ENCODE measurements at regions not wholly inside any gene's neighbourhood (a gene's known extent, or its start where the extent isn't known, plus 50 kb on each side); places are given as distances from the start of the nearest gene placed in this dataset.

DNA sequence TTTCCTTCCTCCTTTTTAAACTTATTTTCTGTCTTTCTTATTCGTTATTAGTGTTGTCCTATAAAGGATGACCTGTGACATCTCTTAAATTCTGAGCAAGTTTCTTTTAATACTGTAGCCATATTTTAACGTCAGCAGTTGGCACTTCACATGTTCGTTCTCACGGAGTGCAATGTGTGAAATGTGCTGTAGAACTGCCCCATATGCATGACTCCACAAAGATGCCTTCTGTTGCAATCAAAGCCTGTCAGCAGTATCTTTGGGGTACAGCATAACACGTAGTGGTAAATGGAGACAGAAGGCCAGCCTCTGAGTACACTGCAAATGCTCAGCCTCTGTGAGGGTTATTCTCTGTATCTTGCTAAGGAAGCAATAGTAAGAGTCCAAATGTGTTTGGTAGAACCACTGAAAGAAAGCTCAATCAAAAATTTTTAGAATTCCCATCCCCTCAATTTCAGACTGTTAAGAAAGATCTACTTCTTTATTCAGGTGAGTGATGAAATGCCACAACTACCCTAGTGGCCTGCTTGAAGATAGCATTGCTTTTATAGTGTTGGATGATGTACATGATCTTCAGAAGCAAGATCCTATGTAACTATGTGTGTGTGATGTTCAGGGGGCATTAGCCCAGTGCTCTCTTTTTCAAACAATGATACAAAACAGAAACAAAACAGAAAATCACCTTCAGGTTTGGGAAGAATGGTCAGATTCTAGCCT, 277.7 kb downstream of the TMEM167A start:
- no peak for DNase-seq

DNA sequence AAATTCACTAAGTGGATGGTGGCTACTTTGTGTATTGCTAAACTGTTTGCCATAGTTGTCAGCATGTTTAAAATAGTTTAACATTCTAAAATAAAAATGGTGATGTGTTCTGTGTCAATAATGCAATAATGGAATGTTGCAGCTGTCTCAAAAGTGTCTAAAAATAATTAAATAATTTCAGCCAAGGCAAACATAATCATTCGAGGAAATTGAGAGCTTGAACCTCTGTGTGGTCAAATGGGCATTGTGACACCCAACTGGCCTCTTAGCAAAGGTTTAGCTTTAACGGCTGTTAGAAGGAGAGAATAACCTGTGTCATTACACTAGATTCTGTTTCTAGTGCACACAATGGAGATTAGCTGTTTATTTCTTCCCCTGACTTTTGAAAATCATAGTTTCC, 278.5 kb downstream of the TMEM167A start:
- no peak for DNase-seq

DNA sequence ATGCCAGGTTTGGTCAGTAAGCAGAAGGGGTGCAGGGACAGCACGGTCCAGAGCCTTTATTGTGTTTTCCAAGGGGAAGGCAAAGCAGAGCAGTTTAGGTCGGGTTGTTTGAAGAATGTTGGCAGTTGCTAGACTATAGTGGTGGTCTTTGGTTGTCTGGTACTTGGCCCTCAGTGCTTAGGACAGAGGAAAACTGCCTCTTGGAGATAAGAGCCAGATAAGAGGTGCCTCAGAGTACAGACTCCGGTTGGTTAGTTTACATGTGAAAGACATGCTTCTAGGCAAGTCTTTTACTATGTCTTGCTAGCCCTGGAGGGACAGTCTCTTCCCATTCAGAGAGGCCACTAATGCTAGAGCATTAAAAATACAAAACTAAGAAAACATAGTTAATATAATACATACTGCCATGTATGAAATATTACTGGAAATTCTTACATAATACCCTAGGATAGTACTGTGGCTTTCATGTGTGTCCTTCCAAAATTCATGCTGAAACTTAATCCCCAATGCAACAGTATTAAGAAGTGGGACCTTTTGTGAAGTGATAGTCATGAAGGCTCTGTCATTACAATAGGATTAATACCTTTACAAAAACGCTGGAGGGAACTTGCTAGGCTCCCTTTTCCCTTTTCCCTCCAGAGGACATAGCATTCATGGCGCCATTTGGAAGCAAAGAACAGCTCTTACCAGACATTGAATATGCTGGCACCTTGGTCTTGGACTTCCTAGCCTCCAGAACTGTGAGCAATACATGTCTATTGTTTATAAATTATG, 280.4 kb downstream of the TMEM167A start:
- DNase-seq = no peak

DNA sequence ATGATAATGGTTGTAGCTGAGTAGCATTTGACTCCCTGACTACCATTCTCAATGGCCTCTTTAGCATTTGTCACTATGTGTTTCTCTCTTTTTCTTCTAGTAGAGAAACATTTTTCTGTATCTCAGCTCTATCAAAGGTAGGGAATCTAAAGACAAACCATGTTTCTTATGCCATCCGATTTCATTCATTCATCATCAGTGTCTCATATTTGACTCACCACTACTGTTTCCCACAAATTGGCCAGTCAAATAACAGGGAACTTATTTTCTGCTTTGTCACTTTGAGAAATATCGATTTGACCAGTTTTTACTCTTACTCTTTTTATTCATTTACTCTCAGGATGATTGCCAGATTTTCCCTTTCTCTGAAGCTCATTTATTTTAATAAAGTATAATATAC, 282.3 kb downstream of the TMEM167A start:
- no peak for DNase-seq

DNA sequence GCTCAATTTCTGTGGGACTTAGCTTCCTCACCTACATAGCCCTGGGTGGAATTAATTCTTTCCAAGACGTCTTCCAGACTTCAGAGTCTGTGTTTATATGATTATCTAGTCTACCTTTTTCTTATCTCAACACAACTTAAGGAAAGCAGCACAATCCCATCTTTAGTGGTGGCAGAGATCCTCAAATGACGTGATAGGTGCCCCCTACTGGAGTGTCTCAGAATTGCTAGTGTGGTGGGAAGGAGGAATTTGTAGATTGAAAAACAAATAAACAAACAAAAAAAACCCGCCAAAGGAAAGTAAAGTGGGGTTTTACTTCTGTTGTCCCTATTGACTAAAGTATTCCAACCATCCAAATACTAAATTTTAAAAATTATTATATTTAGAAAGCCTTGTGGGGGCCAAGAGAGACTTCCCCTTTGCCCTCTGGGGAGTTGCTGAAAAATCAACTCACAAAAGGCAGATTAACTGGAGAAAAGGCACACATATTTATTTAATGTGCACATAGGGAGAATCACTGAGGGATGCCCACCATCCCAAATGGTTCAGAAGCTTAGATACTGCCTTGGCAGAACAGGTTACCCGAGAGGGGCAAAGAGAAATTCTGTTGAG, 283.3 kb downstream of the TMEM167A start:
- no peak for DNase-seq

DNA sequence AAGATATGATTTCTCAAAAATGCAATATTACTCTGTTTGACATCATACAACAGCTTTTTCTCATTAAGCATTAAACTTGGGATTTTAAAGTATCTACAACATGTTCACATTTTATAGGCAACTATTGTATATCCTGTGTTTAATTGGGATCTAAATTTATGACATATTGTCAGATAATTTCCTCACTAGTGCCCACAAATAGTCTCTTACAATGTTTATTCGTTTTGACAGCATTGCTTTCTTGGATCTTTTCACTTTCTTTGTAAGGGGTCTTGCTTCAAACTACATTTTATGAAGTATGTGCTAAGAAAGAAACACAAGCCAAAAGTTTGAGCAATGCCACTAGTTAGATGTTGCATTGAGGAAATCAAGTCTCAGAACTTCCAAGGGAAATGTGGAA, 285.1 kb downstream of the TMEM167A start:
- no peak for DNase-seq

DNA sequence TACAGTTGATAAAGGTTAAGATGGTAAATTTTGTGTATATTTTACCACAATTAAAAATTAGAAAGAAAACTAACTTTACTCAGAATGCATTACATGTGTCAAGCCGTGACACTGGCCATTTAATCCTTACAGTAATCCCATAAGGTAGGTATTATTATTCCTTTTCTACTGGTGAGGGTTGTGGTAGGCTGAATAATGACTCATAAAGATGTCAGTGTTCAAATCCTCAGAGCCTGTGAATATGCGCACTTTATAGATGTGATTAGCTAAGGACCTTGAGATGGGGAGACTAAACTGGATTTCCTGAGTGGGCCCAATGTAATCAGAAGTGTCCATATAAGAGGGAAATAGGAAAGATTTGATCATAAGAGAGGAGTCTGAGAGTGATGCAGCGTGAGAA, 288.1 kb downstream of the TMEM167A start:
- no peak for DNase-seq

DNA sequence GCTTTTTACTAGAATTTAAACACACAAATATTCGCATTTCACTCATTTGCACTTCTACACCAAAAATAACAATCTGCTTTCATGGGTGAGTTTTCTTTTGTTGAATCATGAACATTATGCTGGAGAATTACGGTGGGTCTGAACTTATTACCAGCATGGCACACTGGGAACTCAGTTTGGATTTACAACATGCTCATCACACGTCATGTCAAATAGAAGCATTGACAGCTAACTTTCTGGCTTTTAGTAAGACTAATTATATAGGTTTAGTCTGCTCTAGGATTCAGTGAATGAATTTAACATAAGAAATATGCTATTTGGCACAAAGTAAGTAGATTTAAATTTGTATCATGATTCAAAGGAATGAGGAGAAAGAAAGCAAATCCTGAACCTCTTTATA, 290.4 kb downstream of the TMEM167A start:
- DNase-seq = no peak

DNA sequence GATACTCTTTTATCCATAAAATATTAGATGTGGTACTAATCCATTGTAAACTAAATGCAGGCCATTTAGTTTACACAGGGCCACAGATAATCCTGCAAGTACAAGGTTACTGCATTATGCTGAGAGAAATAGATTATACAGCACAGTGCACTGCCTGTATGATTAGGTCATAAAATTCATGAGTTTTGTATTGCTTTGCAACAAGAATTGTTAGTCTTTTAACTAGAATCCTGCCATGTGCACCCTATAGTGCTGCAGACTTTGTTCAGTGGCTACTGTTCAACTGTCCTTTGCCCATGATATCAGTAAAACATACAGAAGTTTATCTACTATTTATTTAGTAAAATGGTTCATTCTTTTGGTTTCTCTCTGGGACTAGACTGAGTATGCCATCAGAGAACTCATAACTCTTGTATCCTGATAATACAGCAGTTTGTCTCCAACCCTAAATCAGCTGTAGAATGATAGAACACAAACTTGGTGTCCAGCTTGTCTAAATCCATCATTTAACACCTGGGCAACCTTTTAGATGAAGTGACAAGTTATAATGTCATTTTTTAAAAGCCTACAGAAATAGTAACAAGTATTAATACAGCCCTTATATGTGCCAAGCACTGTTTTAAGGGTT, 291.2 kb downstream of the TMEM167A start:
- DNase-seq = no peak

DNA sequence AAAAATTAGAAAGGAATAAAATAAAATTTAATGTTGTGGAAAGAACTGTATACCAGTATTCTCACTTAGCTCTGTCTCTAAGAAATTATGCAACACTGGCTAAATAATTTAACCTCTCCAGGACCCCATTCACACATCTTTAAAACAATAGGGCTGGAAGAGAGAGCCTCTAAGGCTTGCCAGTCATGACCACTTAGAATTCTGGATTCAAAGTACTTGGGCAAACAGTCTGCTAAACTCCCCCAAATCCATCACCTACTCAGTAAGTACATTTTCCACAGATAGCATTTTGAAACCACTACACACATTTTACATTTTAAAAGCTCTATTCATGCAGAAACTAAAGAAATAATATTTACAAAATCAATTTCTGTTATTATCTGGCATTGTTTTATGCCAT, 291.7 kb downstream of the TMEM167A start:
- DNase-seq = no peak

DNA sequence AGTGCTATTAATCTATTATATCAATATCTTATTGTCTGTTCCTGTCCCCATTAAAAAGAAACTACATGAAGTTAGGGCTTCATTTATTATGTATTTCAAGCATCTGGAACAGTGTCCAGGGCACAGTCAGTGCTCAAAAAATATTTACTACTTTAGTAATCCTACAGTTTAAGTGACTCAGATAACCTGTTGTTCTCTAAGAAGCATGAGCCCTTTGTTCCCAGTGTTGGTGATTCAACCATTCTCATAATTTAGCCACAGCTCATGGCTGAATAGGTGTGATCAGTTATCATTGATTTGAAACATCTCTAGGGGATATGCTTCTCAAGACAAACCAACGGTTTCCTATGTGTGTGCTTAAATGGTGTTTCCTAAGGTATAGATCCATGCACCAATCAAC, 292.7 kb downstream of the TMEM167A start:
- DNase-seq = no peak

DNA sequence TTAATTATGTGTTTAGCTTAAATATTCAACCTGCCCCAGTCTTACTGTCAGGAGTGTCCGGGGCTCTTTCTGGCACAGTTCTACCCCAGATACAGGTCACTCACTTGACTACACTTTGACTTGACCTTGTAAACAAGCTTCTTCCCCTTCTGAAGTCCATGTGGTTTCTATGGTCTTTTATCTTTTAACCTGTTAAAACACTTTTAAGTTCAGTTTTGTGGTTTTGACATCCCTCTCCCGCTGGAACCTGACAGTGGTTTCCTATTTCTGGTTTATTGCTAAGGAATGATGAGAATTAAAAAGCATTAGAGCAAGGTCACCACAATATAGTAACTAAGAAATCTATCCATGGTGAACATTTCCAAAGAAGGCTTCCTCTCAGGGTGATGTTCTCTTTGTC, 300.1 kb downstream of the TMEM167A start:
- no peak for DNase-seq

DNA sequence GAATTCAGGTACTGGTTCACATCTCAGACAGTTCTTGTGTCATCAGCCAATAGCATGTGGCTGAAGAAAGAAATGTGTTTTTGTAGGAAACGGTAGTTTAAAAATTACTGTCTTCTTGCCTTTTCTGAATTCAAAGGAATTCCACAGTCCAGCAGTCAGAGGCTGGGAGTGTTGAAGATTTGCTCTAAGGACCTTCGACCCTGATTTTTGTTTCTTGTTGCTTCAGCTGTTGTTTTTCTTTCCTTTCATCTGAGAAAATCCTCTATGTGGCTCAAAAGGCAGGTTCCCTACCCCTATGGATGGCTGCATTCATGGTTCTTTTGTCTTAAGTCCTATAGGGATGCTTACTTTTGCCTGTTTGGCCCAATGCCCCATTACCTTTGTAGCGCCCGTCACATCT, 304.9 kb downstream of the TMEM167A start:
- DNase-seq = no peak

DNA sequence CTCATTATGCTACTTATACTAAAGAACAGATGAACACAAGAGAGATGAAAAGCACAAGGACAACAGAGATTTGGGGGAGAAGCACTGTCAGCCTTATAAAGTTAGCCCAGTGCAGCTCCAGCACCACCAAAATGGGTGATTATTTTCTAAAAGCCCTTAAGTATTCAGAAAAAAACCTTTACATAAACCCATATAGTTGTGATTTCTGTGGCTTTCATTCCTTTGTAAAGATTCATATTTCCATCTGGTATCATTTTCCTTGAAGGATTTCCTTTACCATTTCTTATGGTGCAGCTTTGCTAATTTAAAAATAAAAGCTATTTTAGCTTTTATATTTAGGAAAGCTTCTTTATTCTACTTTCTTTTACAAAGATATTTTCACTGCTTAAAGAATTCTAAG, 311.0 kb downstream of the TMEM167A start:
- DNase-seq = no peak

DNA sequence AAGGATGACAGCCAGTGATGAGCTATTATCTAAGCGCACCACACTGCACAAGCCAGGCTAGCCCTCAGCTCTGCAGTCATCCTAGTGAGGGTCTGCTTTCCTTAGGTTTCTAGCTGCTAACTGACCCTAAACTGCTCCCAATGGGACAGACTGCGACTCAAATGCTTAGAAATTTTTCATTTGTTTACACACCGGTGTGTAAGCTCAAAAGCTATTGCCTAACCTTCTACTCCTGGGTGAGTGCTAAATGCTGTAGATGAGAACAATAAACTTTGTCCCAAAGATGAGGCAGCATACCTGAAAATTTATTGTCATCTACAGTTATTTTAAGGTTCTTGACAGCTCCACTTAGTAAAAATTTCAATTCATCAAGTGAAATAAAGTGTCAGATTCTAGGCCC, 311.4 kb downstream of the TMEM167A start:
- DNase-seq = no peak

DNA sequence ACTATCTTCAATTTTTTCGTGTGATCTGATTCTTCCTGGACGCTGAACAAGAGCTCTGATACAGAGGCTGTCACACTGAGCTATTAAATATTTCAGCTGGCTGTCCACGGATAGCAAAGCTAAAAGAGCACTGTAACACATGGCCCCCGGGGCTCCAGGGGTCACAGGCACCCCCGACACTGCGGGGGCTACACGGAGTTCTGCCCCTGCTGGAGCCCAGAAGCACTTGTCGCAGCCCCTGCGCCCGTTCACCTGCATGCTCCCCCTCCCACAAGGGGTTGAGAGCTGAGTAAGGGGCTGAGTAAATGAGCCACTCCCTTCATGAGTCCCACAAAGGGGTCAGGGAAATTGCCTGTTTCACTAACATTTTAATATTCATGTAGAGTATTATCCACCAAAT, 316.3 kb downstream of the TMEM167A start:
- no peak for DNase-seq

DNA sequence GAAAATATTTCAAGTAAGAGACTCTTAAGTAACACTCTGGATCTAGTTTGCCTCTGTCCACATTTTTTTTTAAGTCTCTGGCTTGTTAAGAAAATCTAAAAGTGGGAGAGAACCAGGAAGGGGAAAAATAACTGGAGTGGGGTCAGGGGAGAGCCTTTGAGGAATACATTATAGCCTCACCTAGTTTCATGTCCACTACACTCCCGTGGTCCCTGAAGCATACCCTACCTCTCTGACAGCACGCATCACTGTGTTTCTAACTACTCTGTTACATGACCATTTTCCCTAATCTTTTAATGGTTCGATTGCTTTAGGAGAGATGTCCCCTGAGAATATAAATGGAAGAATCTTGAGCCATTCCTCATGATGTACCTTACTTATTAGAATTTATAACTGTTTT, 318.3 kb downstream of the TMEM167A start:
- no peak for DNase-seq

DNA sequence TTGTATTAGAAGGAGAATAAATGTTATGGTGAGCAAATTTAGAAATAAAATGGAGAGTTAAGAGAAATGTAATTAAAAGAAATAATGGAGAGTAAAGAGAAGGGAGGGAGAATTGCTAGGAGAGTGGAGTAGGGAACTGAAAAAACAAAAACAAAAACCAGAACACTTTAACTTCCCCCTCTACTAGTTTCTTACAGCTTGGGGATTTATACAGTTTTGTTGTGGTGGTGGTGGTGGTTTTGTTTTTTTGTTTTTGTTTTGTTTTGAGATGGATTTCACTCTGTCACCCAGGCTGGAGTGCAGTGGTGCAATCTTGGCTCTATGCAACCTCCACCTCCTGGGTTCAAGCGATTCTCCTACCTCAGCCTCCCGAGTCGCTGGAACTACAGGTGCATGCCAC, 322.4 kb downstream of the TMEM167A start:
- DNase-seq = no peak

DNA sequence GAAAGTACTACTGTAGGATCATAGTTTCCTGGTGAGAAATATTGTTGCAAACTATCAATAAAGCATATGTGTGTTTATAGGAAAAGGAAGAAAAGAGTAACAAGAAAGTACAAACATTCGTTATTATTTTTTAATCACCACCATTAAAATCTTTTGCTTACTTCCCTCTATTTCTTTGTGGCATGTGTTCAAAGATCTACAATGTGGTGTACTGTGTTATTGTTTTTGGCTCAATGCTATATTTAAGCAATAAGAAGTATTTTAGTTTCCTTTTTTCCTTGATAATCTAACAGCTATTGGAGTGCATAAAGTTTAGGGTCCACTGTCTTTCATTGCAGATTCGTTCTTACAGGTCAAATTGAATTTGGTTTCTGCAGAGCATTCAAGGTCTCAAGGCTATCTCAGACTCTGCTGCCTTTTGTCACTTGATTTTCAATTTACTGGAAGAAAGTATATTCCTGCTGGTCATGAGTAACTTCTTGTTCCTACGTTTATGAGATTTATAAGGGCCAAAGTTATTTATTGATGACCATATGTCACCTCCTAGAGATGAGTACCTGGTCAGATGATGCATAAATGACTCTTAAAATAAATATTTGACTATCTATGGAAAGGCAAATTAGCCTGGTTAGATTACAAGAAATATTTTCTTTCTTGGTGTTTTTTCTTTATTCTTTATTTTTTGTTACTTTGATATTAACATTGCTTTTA, 323.0 kb downstream of the TMEM167A start:
- DNase-seq = no peak

DNA sequence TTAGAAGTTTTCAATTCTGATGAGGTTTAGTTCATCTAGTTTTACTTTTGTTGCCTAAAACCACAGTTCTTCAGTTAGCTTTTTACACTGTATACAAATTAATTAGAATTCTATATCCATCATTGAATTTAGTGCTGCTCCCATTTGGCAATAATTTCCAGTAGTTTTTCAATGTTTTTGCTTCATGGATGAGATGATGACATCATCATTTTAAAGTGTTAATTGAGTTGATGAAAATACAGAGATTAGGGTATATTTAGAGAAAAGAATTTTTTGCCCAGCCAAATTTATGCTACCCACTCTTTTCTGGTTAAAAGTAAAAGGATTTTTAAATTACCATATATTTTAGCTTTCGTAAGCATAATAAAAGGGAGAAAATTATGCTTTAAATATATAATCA, 323.8 kb downstream of the TMEM167A start:
- DNase-seq = no peak

DNA sequence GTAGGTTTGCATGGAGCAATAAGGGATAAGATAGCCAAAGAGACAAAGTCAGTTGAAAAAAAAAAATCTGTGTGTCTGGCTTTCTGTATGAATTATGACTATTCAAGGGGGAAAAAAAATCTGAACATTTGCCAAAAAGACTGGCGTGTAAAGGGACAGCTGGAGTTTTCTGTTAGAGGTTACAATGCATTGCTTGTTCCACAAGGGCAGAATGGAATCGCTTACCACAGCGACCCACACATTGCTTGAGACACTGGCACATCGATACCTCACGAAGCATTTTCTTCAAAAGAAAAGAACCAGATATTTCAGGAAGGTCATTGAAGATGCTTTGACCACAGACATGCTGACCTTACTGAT, 327.8 kb downstream of the TMEM167A start:
- no peak for DNase-seq

DNA sequence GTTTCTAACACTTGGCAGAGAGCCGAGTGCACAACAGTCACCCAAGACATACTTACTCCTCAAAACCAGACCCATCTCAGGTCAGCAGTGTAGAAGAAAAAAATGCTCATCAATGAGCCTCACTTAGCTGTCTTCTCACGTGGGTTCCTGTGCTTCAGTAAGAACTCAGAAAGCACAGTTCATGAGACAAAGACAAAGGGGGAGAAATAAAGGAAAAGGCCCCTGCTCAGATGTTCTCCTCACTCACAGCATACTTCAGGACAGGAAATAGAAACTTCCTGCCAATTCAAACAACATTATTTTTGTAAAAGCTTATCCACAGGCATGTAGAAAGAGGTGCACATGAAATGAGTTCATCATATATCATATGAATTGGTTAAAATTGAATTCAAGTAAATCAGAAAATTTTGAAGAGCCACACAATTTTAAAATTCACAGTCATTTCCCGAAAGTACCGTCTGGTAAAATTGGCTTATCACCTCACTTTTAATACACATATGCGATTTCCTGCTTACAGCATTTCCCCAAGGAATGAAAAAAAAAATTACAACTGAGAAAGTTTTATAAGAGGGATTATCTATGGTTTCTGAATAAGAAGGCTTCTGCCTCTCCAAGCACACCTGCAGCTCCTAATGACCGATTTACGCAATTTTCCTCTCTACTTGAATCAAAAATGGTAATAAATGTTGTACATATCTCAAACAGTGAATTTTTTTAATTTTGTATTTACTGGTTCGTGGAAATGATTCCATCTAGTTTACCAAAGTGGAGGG, 328.3 kb downstream of the TMEM167A start:
- no peak for DNase-seq

DNA sequence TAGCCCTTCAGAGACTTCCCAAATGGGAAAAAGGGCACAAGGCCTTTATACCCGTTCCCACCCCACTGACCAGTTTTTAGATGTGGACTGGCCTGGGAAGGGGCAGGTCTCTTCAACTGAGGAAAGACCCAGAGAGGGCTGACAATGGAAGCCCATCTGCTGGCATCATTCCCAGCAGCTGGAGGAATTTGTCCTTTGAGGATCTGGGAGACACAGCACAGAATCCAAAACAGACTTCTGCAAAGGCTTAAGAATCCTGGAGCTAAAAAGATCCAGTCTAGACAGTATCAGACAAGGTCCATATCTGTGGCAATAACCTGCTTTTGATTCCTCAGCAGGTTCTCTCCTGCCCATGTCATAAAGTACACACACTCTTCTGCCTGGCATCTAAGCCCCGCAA, 329.2 kb downstream of the TMEM167A start:
- no peak for DNase-seq
